HCT116 (cell line): ENCODE measurements at regions not wholly inside any gene's neighbourhood (a gene's known extent, or its start where the extent isn't known, plus 50 kb on each side); places are given as distances from the start of the nearest gene placed in this dataset.

Source experiments
- CTCF ChIP-seq, 3 experiments: fragments of 200-600 bp in 1 of 3; sonication (generic) in 1 of 3; IDR thresholded peaks in 2 of 3; conservative IDR thresholded peaks in 1 of 3; 2 replicates each; pipeline ENCODE4 v1.5.1; 2012 to 2017; ENCODE audit warnings: low read depth in 2 of 3, low read length in 2 of 3, antibody characterized with exemption in 1 of 3, borderline replicate concordance in 1 of 3, control low read depth in 1 of 3, mild to moderate bottlenecking in 1 of 3, mixed read lengths in 1 of 3, mixed run types in 1 of 3, moderate library complexity in 1 of 3; ENCODE audit not compliant: insufficient read depth in 1 of 3
- EZH2 ChIP-seq: fragments of 200-600 bp; sonication (generic); IDR thresholded peaks from 2 replicates; pipeline ENCODE4 v1.6.1; 2017; ENCODE audit warnings: antibody characterized with exemption, mixed run types
- EZH2phosphoT487 ChIP-seq: fragments of 200-600 bp; IDR thresholded peaks from 2 replicates; pipeline ENCODE4 v1.6.1; 2018; ENCODE audit warnings: antibody characterized with exemption, borderline replicate concordance
- JUND ChIP-seq: IDR thresholded peaks from 2 replicates; pipeline ENCODE4 v1.6.1; 2012
- MAX ChIP-seq: IDR thresholded peaks from 2 replicates; pipeline ENCODE4 v1.6.1; 2012
- POLR2A ChIP-seq: IDR thresholded peaks from 2 replicates; pipeline ENCODE4 v1.7.0; 2011; ENCODE audit warnings: borderline replicate concordance; ENCODE audit not compliant: insufficient read depth, insufficient read length; ENCODE audit errors: extremely low read depth
- POLR2AphosphoS5 ChIP-seq: IDR thresholded peaks from 2 replicates; pipeline ENCODE4 v1.6.1; 2011; ENCODE audit warnings: mild to moderate bottlenecking, low read depth, low read length, moderate library complexity
- RAD21 ChIP-seq: IDR thresholded peaks from 2 replicates; pipeline ENCODE4 v1.6.1; 2012; ENCODE audit warnings: low read depth, mild to moderate bottlenecking
- REST ChIP-seq: IDR thresholded peaks from 2 replicates; pipeline ENCODE4 v1.6.1; 2012; ENCODE audit warnings: low read depth
- SIN3A ChIP-seq: IDR thresholded peaks from 2 replicates; pipeline ENCODE4 v1.6.1; 2012; ENCODE audit warnings: low read depth
- TCF7L2 ChIP-seq: IDR thresholded peaks from 2 replicates; pipeline ENCODE4 v1.7.0; 2011; ENCODE audit warnings: borderline replicate concordance, inconsistent platforms; ENCODE audit not compliant: insufficient read depth, insufficient read length; ENCODE audit errors: extremely low read depth
- ZFX ChIP-seq: fragments of 450-650 bp; IDR thresholded peaks from 2 replicates; pipeline ENCODE4 v1.6.1; 2017
- ZNF274 ChIP-seq: fragments of 200-500 bp; sonication (Bioruptor generic); IDR thresholded peaks from 2 replicates; pipeline ENCODE4 v1.6.1; 2014; ENCODE audit warnings: mild to moderate bottlenecking, low read depth, low read length, inconsistent platforms

- TF ChIP-seq ZNF274 (no peak), SIN3A (no peak), CTCF (IDR thresholded peaks at IDR 0.05 in 2 of 3, conservative IDR thresholded peaks at IDR 0.05 in 1 of 3; ENCODE audit: borderline replicate concordance in 1 of 3, insufficient read depth in 1 of 3, low read depth in 2 of 3, low read length in 2 of 3) (no peak), EZH2 (no peak), POLR2AphosphoS5 (no peak), TCF7L2 (no peak), POLR2A (no peak), ZFX (no peak), REST (no peak), MAX (no peak), RAD21 (no peak), EZH2phosphoT487 (no peak), JUND (no peak)
Observed at GRCh38 chr4:149140841-149141240, 674.8 kb downstream of the IQCM start.
